NK-92 treated with Interleukin-12 subunit alpha and Interleukin-12 subunit beta, amount 100 ng/mL, for 24 hours (cell line): ENCODE measurements at regions not wholly inside any gene's neighbourhood (a gene's known extent, or its start where the extent isn't known, plus 50 kb on each side); places are given as distances from the start of the nearest gene placed in this dataset.

Source experiments
- DNase-seq: peaks from one replicate; lab custom pipeline; 2025; lab: John Stamatoyannopoulos, UW

DNA sequence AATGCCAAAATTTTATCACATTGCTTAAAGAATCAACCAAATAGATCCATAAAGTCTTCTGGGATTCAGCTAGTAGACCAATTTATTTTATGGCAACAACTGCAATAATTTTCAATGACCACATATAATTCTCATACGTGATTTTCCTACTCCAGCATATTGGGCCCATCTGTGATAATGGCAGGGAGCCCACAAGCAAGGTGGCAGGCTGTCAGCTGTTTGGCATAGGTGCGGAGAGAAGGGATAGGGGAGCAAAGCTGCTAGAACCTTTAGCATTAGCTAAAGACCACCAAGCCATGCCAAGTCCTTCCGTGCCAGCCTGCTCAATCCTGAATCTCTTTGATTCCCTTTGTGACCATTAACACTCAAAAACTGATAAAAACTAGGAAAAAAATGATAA is 721.2 kb downstream of the XPNPEP1 start:
- no peak for DNase-seq

GRCh38 chr10:109200646-109201045 is 722.7 kb downstream of the XPNPEP1 start:
- DNase-seq: no peak

GRCh38 chr10:109191823-109192222 is 731.5 kb downstream of the XPNPEP1 start:
- DNase-seq: no peak

DNA sequence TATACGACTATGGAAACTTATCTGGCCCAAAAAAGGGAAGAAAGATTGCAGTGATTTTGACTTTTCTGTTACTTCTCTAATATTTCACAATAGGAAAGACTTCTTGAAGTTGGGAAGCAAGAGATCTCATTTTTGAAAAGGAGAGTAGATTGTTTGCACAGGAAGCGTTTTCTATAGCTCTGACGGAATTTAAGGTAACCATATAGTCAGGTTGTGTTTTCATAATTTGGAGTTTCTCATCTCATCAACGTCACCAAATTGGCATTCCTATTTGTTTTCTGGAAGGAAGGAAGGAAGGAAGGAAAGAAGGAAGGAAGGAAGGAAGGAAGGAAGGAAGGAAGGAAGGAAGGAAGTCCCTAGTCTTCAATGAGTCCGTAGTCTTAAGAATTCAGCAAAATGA is 732.0 kb downstream of the XPNPEP1 start:
- no peak for DNase-seq

DNA sequence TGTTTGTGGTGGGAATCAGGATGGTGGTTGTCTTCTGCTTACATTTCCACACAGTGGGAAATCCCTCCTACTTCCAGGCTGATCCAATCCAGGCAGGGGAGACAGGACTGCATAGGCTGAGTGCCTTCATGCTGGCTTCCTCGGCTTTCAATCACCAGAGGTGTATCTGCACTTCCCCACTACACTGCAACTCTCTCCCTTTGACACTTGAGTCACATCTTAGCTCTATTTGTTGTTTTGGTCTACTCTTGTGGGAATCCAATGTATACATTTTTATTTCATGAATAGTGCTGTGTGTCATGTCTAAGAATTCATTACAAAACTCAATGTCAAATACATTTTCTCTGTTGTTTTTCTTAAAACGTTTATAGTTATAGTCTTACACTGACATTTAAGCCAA is 735.6 kb downstream of the XPNPEP1 start:
- DNase-seq: no peak

DNA sequence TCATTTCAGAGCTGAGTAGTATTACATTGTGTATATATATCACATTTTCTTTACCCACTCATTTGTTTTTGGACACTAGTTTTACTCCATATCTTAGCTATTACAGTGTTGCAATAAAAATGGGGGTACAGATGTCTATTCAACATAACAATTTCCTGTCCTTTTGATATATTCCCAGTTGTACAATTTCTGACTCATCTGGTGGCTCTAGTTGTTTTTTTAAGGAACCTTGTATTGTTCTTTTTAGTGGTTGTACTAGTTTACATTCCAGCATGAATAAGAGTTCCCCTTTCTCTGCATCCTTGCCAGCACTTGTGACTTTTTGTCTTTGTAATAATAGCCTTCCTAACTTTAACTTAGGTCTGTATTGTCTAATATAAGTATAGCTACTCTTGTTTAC is 739.9 kb downstream of the XPNPEP1 start:
- DNase-seq: no peak

DNA sequence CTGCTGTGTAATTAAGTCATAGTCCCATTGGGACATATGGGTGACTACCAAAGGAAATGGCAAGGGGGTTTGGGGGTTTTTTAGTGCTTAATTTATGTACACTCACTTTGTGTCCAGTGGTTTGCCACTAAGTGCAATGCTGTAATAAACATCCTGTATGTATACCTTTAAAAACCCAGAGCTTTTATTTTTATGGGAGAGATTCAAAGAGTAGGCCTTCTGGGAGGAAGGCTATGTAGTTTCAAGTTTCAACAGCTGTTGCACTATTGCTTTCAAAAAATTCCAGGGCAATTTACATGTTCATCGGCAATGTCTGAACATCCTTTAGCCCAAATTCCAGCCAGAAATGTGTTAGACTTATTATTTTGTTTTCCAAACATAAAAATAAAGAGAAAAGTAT is 744.7 kb downstream of the XPNPEP1 start:
- DNase-seq: no peak

DNA sequence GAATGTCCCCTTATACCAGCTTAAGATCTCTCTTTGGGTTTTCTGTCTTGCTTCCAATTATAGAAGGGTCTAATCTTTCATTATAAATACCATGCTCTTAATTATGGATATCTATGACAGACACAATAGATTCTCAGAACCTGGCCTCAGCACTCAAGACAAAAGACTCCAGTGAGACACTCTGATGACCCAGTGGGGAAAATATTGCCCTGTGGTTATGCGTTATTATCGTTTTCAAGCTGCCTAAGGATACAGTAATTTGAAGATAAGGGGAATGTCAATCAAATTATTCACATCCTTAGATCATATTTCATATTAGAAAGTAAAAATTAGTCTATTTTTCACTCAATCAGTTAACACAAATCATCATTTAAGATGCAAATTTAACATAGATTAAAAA is 748.8 kb downstream of the XPNPEP1 start:
- no peak for DNase-seq

- DNase-seq: no peak
These were observed 749.4 kb downstream of the XPNPEP1 start for GRCh38 chr10:109173937-109174336.

DNA sequence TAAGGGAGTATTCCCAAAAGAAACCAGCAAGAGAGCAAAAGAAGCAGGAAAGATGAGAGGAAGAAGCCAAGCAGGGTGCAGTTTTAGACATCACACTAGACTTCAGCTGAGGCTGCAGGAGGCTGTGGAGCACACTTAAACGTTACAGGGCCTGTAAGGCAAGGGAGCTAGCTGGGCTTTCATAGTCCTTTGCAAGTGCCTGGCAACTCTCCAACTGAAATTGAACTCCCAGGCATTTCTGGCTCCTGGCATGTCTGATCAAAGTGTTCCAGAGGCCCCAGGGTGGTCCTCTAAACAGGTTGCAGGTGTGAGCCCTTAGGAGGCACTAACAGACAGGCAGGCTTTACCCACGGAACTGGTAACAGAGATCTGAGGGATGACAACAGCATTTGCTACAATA is 750.2 kb downstream of the XPNPEP1 start:
- no peak for DNase-seq

- DNase-seq: no peak
These were observed 756.4 kb downstream of the XPNPEP1 start for GRCh38 chr10:109166935-109167334.

- DNase-seq: no peak
These were observed 764.0 kb downstream of the XPNPEP1 start for GRCh38 chr10:109159351-109159750.

GRCh38 chr10:109156396-109156795 is 766.9 kb downstream of the XPNPEP1 start:
- no peak for DNase-seq

GRCh38 chr10:109149666-109150350 is 773.5 kb downstream of the XPNPEP1 start:
- DNase-seq: no peak

DNA sequence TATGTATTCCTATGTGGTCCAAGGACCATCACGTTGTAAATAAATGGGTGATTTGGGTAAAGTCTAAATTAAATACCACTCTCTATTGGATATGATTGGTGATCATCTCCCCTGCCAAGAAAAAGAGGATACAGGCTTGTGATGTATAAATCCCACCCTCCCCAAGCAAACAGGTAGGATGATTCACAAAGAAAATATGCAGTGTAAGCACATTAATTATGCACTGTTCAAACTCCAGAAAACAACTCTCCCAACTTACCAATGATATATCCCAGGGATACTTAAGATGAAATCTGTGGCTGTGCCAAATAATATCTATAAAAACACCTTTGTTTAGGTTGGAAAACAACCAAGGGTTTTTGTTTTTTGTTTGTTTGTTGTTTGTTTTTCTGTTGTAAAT is 795.9 kb downstream of the XPNPEP1 start:
- DNase-seq: no peak

GRCh38 chr10:109126541-109126940 is 796.8 kb downstream of the XPNPEP1 start:
- DNase-seq: no peak

DNA sequence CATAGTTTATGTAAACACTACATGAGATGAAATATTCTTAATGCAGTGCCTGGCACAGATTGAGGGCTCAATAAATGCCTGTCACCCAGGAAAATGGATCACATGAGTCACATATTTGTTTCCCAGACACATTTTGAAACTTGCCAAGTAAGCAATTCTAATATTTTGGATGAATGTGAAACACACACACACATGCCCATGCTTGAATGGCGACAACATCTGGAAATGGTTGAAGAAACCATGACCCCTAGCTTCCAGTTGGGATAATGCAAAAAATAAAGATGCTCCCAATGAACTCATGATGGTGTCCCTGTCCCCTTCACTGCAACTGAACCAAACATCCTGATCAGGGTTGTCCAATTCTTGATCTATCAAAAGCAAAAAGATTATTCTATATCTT is 797.3 kb downstream of the XPNPEP1 start:
- no peak for DNase-seq

DNA sequence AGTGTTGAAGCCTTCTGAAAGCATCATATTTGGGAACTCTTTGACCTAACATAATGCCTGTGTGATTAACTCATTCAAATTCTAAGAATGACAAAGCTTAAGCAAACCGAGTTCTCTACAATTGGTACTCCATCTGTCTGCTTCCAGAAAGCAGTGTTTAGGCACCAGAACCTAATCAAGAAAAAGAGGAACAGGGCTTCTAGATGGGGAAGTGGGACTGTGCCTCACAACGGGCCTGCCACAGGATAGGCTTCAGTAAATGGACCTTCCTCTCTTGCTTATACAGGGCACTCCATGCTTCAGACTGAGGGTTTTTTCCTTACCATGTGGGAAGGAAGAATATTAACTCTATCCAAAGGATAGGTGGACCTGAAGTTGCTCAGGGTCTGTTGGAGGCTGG is 808.1 kb downstream of the XPNPEP1 start:
- DNase-seq: no peak

DNA sequence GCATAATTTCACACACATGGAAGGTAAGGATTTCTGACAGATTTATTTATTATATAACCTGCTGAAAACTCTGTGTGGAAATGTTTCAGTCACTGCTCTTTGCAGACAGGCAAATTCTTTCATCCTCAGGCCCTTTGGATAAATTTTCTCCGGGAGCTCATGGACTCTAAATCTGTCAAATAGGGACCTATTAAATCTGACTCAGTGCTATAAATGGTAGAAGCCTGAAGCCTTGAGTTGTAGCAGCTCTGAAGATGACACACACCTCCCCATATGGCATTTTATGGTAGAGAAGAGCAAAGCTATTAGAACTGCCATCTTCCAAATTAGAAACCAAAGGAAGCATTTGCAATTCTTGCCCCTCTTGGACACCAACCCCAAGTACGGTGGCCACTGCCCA is 808.7 kb downstream of the XPNPEP1 start:
- DNase-seq: no peak

DNA sequence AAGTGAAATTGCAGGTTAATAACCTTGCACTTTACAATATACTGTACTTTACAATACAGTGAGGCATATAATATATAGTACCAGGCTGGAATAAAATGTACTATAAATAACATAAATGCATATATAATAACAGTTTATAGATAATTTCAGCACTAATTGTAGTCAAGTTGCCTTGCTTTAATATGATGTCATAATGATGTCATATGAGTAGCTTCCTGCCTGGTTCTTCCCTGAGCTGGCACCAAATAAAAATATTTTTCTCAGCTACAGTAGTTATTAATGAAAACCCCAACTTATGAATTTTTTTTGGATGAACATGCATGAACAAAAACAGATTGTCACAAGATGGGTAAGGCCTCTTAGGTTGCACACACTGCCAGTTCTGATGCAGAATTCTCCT is 816.7 kb downstream of the XPNPEP1 start:
- no peak for DNase-seq

- no peak for DNase-seq
These were observed 817.6 kb downstream of the XPNPEP1 start for GRCh38 chr10:109105725-109106124.

- DNase-seq: no peak
These were observed 818.5 kb downstream of the XPNPEP1 start for GRCh38 chr10:109104806-109105205.

DNA sequence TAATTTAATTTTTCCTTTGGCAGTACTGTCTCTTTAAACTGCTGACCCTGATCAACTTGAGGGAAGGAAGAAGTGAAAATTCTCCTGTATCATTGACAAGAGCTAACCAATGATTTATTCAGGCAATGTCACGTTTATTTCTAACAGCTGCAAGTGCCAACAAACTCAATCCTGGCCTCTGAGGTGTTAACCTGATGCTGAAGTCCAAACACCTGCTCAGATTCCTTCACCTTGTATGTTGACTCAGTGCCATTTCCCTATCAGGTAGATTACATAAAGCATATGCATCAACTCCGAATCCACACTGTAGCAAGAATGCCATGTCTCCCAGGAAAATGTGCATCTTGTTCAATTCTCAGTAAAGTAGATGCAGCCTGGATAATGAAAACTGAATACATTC is 820.0 kb downstream of the XPNPEP1 start:
- no peak for DNase-seq

GRCh38 chr10:109089779-109090178 is 833.5 kb downstream of the XPNPEP1 start:
- no peak for DNase-seq

- DNase-seq: no peak
These were observed 851.8 kb downstream of the XPNPEP1 start for GRCh38 chr10:109071539-109071938.
